Gastroesophageal sphincter (tissue), 3 donors: ENCODE measurements at regions not wholly inside any gene's neighbourhood (a gene's known extent, or its start where the extent isn't known, plus 50 kb on each side); places are given as distances from the start of the nearest gene placed in this dataset.

Experiments used
- POLR2AphosphoS5 ChIP-seq: sonication (generic); formaldehyde crosslinking; IDR thresholded peaks from one replicate; pipeline ENCODE4 v1.6.1; 2017; ENCODE audit warnings: antibody characterized with exemption
- TF ChIP-seq, protein P1 (sequence below), 4 experiments: fragments of 200-600 bp in 2 of 4; fragments of 450-650 bp in 2 of 4; sonication (generic) in 1 of 4; IDR thresholded peaks; one replicate each; pipeline ENCODE4 v1.5.1; 2017 to 2019; ENCODE audit warnings: antibody characterized with exemption in 4 of 4, mild to moderate bottlenecking in 2 of 4, moderate library complexity in 2 of 4

DNA sequence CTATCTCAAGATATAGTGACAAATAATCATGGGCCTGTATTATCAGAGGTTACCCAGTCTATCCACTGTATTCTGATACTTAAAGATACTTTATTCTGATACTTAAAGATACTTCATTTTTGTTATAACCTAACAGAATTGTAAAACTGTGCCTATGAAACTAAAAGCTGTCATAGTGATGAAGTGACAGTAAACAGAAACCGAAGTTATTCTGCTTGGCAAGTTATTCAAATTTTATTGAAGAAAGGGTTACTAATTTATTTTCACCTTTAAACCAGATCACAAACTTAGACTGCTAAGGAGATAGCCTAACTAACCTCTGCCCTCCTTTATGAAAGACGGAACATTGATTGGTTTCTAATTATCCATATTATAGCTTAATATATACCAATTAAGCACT is 604.6 kb upstream of the IMPG1 start:
- TF ChIP-seq, protein P1, sequence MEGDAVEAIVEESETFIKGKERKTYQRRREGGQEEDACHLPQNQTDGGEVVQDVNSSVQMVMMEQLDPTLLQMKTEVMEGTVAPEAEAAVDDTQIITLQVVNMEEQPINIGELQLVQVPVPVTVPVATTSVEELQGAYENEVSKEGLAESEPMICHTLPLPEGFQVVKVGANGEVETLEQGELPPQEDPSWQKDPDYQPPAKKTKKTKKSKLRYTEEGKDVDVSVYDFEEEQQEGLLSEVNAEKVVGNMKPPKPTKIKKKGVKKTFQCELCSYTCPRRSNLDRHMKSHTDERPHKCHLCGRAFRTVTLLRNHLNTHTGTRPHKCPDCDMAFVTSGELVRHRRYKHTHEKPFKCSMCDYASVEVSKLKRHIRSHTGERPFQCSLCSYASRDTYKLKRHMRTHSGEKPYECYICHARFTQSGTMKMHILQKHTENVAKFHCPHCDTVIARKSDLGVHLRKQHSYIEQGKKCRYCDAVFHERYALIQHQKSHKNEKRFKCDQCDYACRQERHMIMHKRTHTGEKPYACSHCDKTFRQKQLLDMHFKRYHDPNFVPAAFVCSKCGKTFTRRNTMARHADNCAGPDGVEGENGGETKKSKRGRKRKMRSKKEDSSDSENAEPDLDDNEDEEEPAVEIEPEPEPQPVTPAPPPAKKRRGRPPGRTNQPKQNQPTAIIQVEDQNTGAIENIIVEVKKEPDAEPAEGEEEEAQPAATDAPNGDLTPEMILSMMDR (IDR thresholded peaks at IDR 0.05), result no peak
- TF ChIP-seq POLR2AphosphoS5, result no peak
